ENCODE measurements at regions not wholly inside any gene's neighbourhood (a gene's known extent, or its start where the extent isn't known, plus 50 kb on each side); places are given as distances from the start of the nearest gene placed in this dataset.

DNA sequence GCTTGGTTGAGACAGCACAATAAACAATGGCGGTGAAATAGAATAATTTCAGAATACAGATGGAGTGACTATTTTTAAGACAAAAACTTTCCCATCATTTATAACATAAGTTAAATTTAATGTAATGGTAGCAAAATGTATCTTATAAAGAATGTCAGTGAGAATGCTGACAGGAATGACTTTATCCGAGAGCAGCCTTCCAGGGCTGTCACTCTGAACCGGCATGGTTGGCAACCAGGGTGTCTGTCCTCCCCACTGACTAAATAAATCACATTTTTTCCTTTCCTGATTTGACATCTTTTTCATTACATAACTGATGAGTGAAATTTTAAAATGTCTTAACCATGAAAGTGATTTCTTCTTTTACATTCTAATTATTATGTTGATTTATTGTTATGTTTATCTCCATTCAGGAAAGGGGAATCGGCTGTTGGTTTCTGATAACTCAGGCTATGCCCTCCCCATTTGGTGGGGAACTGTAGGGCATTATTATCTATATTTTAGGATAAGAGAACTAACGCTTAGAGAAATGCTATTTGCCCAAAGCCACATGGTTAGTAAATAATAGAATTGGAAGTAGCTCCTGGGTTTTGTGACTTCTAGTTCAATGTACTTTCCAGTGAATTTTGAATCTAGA, 109.2 kb upstream of the OGFRL1 start:
- no peak for DNase-seq (ENCODE audit: low read depth)
- no peak overlapping the region for H3K4me3 ChIP-seq (ENCODE audit: low read depth, low read length)

DNA sequence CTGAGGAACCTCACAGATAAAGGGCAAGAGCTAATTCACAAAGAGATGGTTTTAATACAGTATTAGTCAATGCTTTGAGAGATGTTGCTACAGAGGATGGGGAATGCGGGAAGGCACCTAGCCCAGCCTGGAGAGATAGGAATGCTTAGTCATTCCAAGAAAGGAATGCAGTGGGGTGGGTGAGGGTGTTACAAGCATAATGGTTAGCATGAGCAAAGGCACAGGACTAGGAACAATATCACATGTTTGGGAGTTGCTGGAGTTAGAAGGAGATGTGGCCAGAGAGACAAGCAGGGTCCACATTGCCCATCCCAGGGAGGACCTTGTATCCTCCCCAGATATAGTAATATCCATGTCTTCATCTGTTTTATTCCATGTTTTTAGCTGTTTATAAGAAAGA, 107.0 kb upstream of the OGFRL1 start:
- DNase-seq (ENCODE audit: low read depth): peak; percentile 62
- H3K4me3 ChIP-seq (ENCODE audit: low read depth, low read length): no peak overlapping the region

GRCh38 chr6:71187141-71187540, 101.5 kb upstream of the OGFRL1 start:
- no peak for DNase-seq (ENCODE audit: low read depth)
- H3K4me3 ChIP-seq (ENCODE audit: low read depth, low read length): no peak overlapping the region

DNA sequence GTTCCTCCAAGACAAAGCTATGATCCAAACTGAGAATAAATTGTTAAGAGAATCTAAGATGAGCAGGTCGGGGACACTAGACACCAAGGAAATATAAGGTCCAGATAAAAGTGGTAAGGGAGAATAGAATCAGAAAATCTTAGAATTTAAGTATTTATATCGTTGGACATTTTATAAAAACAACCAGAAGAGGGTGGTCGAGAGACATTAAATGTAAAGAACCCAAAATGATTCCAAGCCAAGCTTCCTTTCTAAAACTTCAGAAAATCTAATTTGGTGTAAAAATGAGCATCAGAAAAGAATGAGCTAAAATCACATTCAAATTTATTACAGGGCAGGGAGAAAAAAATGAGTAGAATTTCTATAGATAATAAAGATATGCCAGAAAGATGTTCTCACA, 97.8 kb upstream of the OGFRL1 start:
- no peak overlapping the region for H3K4me3 ChIP-seq (ENCODE audit: low read depth, low read length)
- no peak for DNase-seq (ENCODE audit: low read depth)

- DNase-seq (ENCODE audit: low read depth): peak; percentile 56
- H3K4me3 ChIP-seq (ENCODE audit: low read depth, low read length): no peak overlapping the region
Measured at GRCh38 chr6:71194724-71195123, 93.9 kb upstream of the OGFRL1 start.

DNA sequence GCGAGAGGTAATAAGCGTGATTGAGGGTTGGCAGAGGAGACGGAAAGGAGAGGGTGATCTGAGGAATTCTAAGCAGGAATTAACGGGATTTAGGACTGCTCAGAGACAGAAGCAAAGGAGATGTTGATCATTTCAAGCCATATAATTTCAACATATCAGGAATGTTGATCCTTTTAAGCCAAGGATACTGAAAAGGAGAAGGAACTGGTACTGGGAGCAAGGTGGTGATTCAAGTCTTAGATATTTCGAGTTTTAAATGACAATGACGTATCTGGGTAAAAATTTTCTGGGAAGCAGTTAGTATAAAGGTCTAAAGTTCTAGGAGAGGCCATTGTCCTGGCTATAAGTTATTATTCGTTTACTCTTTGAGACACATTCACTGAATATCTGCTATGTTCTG, 91.3 kb upstream of the OGFRL1 start:
- no peak overlapping the region for H3K4me3 ChIP-seq (ENCODE audit: low read depth, low read length)

DNA sequence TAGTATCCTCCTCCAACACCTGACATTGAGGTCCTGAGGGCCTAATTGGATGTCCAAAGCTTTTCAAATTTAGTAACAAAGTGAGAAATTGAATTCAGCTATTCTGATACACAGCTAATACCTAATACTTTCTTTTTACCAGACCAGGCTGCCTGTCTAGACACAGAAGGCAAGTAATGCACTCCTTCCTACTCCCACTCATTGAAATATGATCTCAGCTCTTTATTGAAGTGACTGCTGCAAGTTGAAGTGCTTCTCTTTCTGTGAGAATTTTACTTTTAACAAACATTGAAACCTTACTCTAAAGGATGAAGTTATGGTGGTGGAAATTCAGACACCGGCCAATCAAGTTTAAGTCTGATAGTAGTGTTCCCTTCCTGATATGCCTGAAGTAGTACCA, 90.8 kb upstream of the OGFRL1 start:
- peak; percentile 55 for DNase-seq (ENCODE audit: low read depth)

More for the DNA sequence above, 91.3 kb upstream of the OGFRL1 start:
- DNase-seq (ENCODE audit: low read depth): no peak

GRCh38 chr6:71198908-71199307, 89.7 kb upstream of the OGFRL1 start:
- H3K4me3 ChIP-seq (ENCODE audit: low read depth, low read length): no peak overlapping the region
- no peak for DNase-seq (ENCODE audit: low read depth)

More for the DNA sequence above, 90.8 kb upstream of the OGFRL1 start:
- no peak overlapping the region for H3K4me3 ChIP-seq (ENCODE audit: low read depth, low read length)

GRCh38 chr6:71199736-71200135, 88.9 kb upstream of the OGFRL1 start:
- H3K4me3 ChIP-seq (ENCODE audit: low read depth, low read length): no peak overlapping the region
- DNase-seq (ENCODE audit: low read depth): no peak

DNA sequence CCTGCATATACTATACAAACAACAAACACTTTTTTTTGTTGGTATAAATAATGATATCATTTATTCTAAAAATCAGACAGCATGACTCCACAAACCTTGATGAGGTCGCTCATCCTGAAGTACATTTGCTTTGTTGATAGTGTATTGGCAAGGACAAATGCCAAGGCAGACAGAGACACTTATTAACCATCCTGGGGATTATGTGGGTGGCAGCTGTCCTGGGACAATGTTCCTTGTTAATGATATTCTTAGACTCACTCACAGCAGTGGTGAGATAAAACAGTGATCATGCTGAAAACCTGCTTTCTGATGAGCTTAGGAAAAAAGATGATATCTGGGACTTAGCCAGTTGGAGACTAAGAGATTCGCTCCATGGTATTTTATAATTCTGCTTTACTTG, 85.4 kb upstream of the OGFRL1 start:
- no peak for DNase-seq (ENCODE audit: low read depth)
- no peak overlapping the region for H3K4me3 ChIP-seq (ENCODE audit: low read depth, low read length)

GRCh38 chr6:71204741-71205140, 83.9 kb upstream of the OGFRL1 start:
- no peak overlapping the region for H3K4me3 ChIP-seq (ENCODE audit: low read depth, low read length)

DNA sequence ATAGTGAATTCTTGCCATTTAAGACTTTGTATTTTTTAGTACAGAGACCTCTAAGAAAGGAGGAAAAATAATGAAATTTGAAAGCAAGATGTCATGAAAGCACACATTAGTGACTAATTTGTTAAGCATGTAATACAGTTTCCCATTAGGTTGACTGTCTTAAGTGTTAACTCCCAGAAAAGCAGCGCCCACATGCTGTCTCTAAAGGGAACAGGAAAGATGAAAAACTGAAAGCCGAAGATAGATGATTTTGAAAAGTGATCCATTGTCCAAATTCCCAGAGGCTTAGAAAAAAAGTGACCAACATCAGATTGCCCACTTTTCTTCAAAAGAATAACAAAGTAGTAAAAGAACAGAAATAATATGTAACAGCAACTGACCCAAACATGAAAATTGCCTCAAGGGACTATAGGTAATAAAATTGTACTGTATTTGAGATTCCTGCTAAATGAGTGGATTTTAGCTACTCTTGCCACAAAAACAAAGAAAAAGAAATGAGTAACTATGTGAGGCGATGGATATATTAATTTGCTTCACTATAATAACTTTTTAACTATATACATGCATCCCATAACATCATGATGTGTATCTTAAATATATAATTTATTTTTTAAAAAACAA, 83.2 kb upstream of the OGFRL1 start:
- peak; percentile 43 for DNase-seq (ENCODE audit: low read depth)
- no peak overlapping the region for H3K4me3 ChIP-seq (ENCODE audit: low read depth, low read length)

More at GRCh38 chr6:71204741-71205140, 83.9 kb upstream of the OGFRL1 start:
- no peak for DNase-seq (ENCODE audit: low read depth)

DNA sequence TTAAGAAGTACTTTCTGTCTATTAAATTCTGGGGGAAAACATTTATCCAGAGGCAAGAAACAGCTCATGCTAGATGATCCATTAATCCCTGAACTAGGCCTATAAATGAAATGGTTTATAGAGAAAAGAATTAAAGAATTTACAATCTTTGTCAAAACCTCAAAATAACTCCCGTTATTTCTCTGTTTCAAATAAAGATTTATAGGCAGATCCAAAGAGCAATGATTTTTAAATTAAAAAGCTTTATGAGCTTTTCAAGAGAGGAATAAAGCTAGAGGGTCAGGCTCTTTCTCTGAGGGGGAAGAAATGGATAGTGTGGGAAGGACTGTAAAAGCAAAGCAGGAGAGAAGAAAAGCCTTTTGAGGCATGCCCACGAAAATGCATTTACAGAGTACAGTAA, 82.5 kb upstream of the OGFRL1 start:
- H3K4me3 ChIP-seq (ENCODE audit: low read depth, low read length): no peak overlapping the region
- no peak for DNase-seq (ENCODE audit: low read depth)

DNA sequence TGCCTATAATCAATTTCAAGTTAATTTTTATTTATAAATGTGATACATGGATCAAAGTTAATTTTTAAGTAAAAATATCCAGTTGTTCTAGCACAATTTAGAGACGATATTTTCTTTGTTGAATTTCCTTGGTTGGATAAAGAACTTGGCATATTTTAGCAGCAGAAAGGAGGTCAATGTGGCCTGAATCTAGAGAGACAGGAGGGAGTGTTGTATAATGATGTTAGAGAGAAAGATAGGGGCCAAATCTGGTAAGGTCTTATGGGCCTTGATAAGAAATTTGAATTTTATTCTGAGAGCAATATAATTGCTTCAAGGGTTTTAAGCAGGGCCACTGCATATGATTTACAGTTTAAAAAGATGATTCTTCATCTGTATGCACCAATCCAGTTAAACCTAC, 79.4 kb upstream of the OGFRL1 start:
- DNase-seq (ENCODE audit: low read depth): no peak
- H3K4me3 ChIP-seq (ENCODE audit: low read depth, low read length): no peak overlapping the region

DNA sequence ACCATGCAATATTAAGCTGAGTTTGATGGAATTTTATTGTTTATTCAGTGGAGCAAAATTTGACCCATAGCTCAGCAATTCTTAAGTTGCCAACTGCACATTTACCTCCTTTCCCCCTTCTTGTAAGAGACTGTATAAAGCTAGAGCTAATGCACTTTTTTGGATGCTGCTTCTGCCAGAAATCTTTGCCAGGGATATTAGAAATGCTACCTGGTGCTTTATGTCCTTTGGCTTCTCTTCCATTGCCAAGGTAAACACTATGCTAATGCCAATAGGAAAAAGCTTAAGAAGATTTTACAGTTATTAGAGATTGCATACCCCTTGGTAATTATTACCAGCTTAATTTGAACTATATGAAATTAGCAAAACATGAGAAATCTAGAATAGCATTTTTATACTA, 79.0 kb upstream of the OGFRL1 start:
- no peak overlapping the region for H3K4me3 ChIP-seq (ENCODE audit: low read depth, low read length)
- DNase-seq (ENCODE audit: low read depth): no peak

- DNase-seq (ENCODE audit: low read depth): no peak
- H3K4me3 ChIP-seq (ENCODE audit: low read depth, low read length): no peak overlapping the region
Measured at GRCh38 chr6:71211799-71212198, 76.8 kb upstream of the OGFRL1 start.

GRCh38 chr6:71220466-71220865, 68.1 kb upstream of the OGFRL1 start:
- no peak overlapping the region for H3K4me3 ChIP-seq (ENCODE audit: low read depth, low read length)
- DNase-seq (ENCODE audit: low read depth): no peak

DNA sequence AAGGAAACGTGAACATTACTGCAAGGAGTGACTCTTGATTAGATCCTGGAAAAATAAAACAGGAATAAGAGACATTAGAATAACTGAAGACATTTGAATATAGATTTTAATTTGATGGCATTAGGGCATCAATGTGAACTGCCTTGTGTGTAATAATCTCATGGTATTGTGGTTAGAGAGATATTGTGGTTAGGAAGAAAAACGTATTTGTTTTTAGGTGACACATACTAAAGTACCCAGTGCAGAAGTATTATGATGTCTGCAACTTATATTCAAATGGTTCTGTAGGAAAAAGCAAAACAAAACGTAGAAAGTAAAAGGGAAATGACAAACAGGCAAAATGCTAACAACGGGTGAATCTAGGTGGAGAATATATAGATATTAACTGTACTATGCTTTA, 65.9 kb upstream of the OGFRL1 start:
- H3K4me3 ChIP-seq (ENCODE audit: low read depth, low read length): no peak overlapping the region
- DNase-seq (ENCODE audit: low read depth): no peak

DNA sequence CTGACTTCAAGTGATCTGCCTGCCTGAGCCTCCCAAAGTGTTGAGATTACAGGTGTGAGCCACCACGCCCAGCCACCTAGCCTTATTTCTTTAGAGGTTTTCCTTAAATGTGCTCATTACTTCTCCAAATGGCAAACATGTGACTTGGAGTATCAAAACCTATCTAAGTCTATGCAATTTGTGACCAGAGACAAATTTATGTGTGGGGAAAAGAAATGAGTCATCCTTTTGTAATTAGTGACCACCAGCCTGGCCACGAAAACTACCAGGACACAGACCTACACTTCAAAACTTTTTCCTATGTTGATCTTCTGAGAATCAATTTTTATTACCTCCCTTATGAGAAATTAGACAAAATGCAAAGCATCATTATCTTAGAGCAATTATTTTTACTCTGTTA, 64.6 kb upstream of the OGFRL1 start:
- no peak for DNase-seq (ENCODE audit: low read depth)
- no peak overlapping the region for H3K4me3 ChIP-seq (ENCODE audit: low read depth, low read length)

DNA sequence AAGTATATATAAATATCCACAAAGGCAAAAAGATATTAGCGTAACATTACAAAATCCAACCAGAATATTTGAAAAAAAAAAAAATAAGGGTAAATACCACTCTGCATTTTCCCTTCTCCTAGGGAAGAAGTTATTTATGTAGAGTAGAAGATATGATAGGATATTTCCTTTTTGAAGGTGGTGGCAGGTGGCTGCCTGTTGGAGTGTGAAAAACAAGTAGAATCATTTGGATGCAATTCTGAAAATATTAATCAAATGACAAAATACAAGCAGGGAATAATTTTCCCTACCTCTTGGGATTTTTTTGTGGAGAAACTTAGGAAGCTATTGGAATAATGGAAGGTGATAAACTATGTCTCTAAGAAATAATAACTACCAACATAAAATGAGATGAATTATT, 62.5 kb upstream of the OGFRL1 start:
- H3K4me3 ChIP-seq (ENCODE audit: low read depth, low read length): no peak overlapping the region
- no peak for DNase-seq (ENCODE audit: low read depth)

GRCh38 chr6:71228461-71229041, 60.1 kb upstream of the OGFRL1 start:
- DNase-seq (ENCODE audit: low read depth): no peak
- H3K4me3 ChIP-seq (ENCODE audit: low read depth, low read length): no peak overlapping the region
